Esophagus muscularis mucosa (tissue), 4 donors: ENCODE measurements at regions not wholly inside any gene's neighbourhood (a gene's known extent, or its start where the extent isn't known, plus 50 kb on each side); places are given as distances from the start of the nearest gene placed in this dataset.
"Not testable (repeated sequence)": the region's sequence is repeated elsewhere in the genome, so short reads cannot be mapped to it uniquely, and the experiment has no call there.

Experiments used
- DNase-seq: peaks from one replicate; pipeline ENCODE4 v3.0.0-alpha.2; 2017; ENCODE audit errors: extremely low spot score
- H3K27ac ChIP-seq, 4 donors: fragments of 200-600 bp; sonication (generic); replicated peaks in 1 of 4; 1 replicate in 3 of 4; 2 replicates in 1 of 4; pipeline ENCODE4 v1.5.1; 2016 to 2019; ENCODE audit warnings: mild to moderate bottlenecking in 1 of 4
- H3K27me3 ChIP-seq, 4 donors: fragments of 200-600 bp; sonication (generic); one replicate each; pipeline versions ENCODE4 v1.5.1 to v1.6.0; 2016 to 2019
- H3K36me3 ChIP-seq, 4 donors: fragments of 200-600 bp; sonication (generic); one replicate each; pipeline ENCODE4 v1.5.1; 2016 to 2019
- H3K4me1 ChIP-seq, 4 donors: fragments of 200-600 bp; sonication (generic); one replicate each; pipeline ENCODE4 v1.5.1; 2016 to 2019
- H3K4me3 ChIP-seq, 4 donors: fragments of 200-600 bp; sonication (generic); 1 replicate in 2 of 4; 2 replicates in 2 of 4; pipeline ENCODE4 v1.5.1; 2016 to 2019; ENCODE audit warnings: mild to moderate bottlenecking in 4 of 4, moderate library complexity in 1 of 4
- H3K9me3 ChIP-seq, 4 donors: fragments of 200-600 bp; sonication (generic); 1 replicate in 3 of 4; 2 replicates in 1 of 4; pipeline ENCODE4 v1.5.1; 2016 to 2019
- EP300 ChIP-seq: sonication (generic); formaldehyde crosslinking; IDR thresholded peaks from one replicate; pipeline ENCODE4 v1.6.1; 2017; ENCODE audit warnings: antibody characterized with exemption
- POLR2A ChIP-seq: fragments of 450-650 bp; IDR thresholded peaks from one replicate; pipeline ENCODE4 v1.6.1; 2017; ENCODE audit warnings: antibody characterized with exemption, moderate library complexity, mild to moderate bottlenecking, low read depth
- POLR2AphosphoS5 ChIP-seq, 2 donors: sonication (generic); formaldehyde crosslinking; IDR thresholded peaks; one replicate each; pipeline ENCODE4 v1.6.1; 2017; ENCODE audit warnings: antibody characterized with exemption in 2 of 2
- WGBS: methylation state at CpG from one replicate; pipeline ENCODE4 v1.1.5; 2018; 5-methylcytosine and 5-hydroxymethylcytosine counted together
- intact Hi-C: fragments of 100-400 bp; cut with DNase I; formaldehyde crosslinking; loops from one replicate; pipeline ENCODE4 v1.15.1; 2023
- TF ChIP-seq, protein P1 (sequence below), 3 experiments: fragments of 200-600 bp in 2 of 3; fragments of 450-650 bp in 1 of 3; sonication (generic) in 2 of 3; IDR thresholded peaks; one replicate each; pipeline ENCODE4 v1.5.1; 2017 to 2019; ENCODE audit warnings: antibody characterized with exemption in 3 of 3, mild to moderate bottlenecking in 2 of 3, moderate library complexity in 1 of 3

DNA sequence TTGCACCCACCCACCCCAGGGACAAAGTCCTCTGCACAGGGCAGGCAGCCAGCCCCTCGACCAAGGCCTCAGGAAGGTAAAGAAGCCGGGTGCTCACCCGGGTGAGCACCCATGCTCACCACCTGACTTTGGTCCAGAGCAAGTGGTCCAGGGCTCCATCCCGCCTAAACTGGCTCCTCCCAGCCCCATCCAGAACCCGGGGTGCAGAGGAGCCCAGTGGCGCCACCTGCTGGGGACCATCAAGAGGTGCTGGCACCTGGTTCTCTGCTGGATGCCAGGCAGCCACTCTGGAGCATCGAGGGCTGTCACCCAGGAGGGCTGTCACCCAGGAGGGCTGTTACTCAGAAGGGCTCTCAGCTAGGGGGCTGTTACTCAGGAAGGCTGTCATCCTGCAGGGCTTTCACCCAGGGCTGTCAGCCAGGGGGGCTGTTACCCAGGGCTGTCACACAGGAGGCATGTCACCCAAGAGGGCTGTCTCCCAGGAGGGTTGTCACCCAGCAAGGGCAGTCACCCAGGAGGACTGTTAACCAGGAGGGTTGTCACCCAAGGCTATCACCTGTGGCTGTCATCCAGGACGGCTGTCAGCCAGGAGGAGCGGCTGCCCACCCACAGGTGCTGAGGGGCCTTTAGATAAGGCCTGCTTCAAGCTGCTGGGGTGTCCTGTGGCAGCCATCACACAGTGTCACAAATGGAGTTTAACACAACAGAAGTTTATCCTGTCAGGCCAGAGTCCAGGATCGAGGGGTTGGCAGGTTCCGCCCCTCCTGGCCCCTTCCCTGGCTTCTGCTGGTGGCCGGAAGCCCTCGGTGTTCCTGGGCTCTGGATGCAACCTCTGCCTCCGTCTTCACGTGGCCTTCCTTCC, 98.5 kb downstream of the TNFRSF13B start:
- no peak for TF ChIP-seq POLR2A
- TF ChIP-seq POLR2AphosphoS5 (IDR thresholded peaks at IDR 0.05): no peak
- TF ChIP-seq, protein P1, sequence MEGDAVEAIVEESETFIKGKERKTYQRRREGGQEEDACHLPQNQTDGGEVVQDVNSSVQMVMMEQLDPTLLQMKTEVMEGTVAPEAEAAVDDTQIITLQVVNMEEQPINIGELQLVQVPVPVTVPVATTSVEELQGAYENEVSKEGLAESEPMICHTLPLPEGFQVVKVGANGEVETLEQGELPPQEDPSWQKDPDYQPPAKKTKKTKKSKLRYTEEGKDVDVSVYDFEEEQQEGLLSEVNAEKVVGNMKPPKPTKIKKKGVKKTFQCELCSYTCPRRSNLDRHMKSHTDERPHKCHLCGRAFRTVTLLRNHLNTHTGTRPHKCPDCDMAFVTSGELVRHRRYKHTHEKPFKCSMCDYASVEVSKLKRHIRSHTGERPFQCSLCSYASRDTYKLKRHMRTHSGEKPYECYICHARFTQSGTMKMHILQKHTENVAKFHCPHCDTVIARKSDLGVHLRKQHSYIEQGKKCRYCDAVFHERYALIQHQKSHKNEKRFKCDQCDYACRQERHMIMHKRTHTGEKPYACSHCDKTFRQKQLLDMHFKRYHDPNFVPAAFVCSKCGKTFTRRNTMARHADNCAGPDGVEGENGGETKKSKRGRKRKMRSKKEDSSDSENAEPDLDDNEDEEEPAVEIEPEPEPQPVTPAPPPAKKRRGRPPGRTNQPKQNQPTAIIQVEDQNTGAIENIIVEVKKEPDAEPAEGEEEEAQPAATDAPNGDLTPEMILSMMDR (IDR thresholded peaks at IDR 0.05): peak in 1 of 3 experiments; percentile 30
- TF ChIP-seq EP300: no peak
- H3K4me3 ChIP-seq: no peak overlapping the region
- no peak for DNase-seq
- WGBS: 67% methylated on average over 11 of the region's 15 CpGs
- H3K9me3 ChIP-seq: peaks cover 0 to 7% (median 0%) of the 10 kb centered on the region in 4 donors
- peaks cover 0 to 10% (median 0%) of the 10 kb centered on the region in 4 donors for H3K27me3 ChIP-seq
- no peaks in the 10 kb centered on the region for H3K4me1 ChIP-seq
- no peaks in the 10 kb centered on the region for H3K36me3 ChIP-seq
- intact Hi-C loops: no loop called here
- no peak overlapping the region for H3K27ac ChIP-seq

DNA sequence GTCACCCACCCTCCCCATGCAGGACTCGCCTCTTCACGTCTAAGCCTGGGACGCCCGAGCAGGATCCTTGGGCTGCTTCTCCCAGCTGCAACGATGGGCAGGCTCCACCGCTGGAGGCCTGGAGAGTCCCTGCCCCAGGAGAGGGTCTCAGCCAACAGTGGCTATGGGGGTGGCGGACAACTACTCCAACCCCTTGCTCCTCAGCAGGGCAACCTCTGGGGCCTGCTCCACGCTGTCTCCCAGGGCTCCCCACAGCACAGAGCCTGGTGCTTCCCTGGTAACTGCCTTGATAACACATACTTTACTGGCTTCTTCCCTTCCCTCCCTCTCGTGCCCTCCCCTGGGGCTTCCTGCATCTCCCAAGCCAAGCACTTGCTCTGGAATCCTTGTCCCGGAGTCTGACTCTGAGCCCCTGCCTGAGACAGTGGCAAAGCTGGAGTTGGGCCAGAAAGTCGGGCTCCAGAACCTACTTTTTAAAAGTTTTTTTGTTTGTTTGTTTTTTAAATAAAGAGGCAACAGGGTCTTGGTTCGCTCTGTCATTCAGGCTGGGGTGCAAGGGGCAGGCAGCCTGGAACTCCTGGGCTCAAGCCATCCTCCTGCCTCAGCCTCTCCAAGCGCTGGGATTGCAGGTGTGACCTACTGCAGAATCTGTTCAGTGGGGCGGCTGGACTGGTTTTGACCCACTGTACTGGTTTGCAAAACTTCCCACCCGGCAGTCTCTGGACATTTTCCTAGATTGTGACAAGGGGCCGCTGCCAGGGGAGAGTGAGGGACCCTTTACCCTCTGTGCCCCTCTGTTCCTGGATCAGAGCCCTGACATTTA, 99.4 kb downstream of the TNFRSF13B start:
- Histone ChIP-seq H3K9me3 (peaks cover 0 to 4% (median 0%) of the 10 kb centered on the region in 4 donors), H3K36me3 (no peaks in the 10 kb centered on the region), H3K4me3 (no peak overlapping the region), H3K27me3 (peaks cover 0 to 10% (median 0%) of the 10 kb centered on the region in 4 donors), H3K27ac (no peak overlapping the region), H3K4me1 (no peaks in the 10 kb centered on the region)
- WGBS: 83% methylated on average over 15 of the region's 16 CpGs
- no peak for DNase-seq
- intact Hi-C loops: no loop called here
- TF ChIP-seq, protein P1 (IDR thresholded peaks at IDR 0.05): no peak
- TF ChIP-seq POLR2A (no peak), EP300 (no peak), POLR2AphosphoS5 (IDR thresholded peaks at IDR 0.05) (no peak)

DNA sequence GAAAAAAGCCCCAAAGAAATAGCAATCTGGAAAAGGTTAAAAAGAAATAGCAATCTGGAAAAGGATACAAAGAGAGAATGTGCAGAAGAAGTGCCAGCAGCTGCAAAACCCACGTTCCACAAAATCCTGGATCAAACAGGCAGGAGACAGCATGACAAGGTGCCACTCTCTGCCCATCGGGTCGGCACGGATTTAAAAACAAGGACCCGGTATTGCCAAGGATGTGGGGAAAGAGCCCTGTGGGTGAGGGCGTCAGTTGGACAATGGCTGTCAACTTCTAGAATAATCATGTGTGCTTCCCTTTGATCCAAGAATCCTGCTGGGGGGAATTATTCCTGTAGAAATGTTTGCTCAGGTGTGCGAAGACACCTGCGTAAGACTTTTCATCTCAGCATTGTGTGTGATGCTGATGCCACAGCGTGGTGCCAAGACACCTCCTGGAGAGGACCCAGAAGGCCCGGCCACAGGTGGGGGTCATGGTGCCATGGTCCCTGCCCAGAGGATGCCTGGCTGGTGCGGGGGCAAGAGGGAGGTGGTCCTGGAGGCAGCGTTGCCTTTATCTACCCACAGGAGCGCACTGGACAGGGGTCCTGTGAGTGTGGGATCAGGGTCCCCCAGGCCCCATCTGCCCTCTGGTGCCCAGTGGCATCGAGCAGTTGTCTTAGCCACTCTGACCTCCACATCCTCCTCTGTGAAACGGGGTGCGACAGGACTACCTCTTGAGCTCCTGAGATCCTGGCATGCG, 100.3 kb downstream of the TNFRSF13B start:
- H3K27ac ChIP-seq, H3K36me3 ChIP-seq, DNase-seq, H3K9me3 ChIP-seq, H3K4me3 ChIP-seq, H3K4me1 ChIP-seq, intact Hi-C loops: not testable (repeated sequence)
- WGBS: 85% methylated on average over 16 of the region's 17 CpGs
- peaks cover 0 to 10% (median 0%) of the 10 kb centered on the region in 4 donors for H3K27me3 ChIP-seq

DNA sequence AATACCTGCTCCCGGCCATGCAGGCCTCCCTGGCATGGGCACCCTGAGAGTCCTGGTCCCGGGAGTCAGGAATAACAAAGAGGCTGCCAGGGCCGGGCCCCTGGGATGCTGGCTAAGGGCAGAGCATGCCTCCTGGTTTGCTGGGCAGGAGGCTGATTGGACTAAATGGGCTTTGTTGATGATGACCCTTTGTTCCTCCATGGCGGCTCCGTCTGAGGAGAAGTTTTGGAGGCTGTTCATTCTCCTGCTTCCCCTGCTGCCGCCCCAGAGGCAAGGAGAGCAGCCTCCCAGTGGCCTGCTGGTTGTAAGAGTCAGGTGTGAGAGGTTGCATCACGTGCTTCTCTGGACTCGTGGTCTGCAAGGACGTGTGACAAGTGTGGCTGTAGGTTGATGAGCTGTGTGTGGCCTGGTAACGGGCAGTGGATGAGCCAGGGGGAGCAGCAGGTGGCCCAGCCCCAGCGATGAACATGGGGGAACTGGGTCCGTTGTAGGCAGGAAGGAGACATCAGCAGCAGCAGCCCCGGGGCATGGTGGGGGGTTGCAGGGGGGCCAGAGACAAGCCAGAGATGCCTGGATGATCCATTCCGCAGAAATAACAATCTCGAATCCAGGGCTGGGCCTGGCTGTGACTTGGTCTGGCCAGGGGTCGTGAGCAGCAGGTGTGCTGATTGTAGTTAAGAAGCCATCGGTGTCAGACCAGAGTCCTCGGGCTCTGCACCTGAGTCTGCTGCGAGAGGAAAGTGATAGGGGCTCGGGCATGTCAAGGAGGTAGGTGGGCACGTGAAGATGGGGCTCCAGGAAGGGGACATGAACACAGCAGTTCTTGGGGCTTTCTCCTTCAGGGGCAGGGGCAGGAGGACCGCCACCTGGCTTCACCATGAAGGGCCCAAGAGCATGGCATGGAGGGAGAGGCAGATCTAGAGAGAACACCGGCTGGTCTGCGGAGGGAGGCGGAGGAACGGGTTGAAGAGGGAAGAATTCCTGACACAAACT, 101.4 kb downstream of the TNFRSF13B start:
- no peak for DNase-seq
- peaks cover 0 to 10% (median 0%) of the 10 kb centered on the region in 4 donors for H3K27me3 ChIP-seq
- H3K9me3 ChIP-seq: no peaks in the 10 kb centered on the region
- WGBS: 85% methylated on average over 20 of the region's 26 CpGs
- TF ChIP-seq, protein P1 (IDR thresholded peaks at IDR 0.05): no peak
- no peak for TF ChIP-seq POLR2A
- no peak for TF ChIP-seq EP300
- TF ChIP-seq POLR2AphosphoS5 (IDR thresholded peaks at IDR 0.05): no peak
- H3K27ac ChIP-seq: no peak overlapping the region
- no peak overlapping the region for H3K4me3 ChIP-seq
- no peaks in the 10 kb centered on the region for H3K36me3 ChIP-seq
- no peaks in the 10 kb centered on the region for H3K4me1 ChIP-seq
- intact Hi-C loops: no loop called here

DNA sequence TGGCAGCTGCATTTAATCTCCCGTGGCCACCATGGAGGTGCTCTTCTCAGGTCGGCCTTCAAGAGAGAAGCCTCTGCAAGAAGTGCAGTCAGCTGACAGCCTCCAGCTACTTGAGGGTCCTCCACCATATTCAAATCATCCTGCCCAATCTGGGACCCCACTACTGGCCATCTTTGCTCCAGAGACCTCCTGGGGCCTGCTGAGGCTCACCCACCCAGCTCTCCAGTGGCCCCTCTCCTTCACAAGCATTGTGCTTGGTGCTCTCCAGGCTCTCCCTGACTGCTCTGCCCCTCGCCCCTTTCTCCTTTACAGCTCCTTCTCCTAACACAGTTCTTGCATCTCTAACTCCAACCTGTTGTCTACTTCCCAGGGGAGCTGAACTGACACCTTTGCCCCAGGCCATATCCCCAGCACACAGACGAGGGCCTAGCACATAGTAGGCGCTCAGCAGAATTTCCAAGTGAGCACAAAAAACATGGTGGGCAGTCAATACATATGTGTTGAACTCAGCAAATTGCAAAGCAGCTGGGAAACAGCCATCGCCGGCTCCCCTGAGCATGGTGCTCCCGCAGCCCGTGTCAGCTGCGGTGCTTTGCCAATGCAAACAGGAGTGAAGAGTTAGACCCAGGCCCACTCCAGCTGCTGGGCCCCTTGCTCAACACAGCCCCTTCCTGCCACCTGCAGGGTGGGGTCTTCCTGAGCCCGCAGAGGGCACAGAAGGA, 102.2 kb downstream of the TNFRSF13B start:
- H3K27me3 ChIP-seq: peaks cover 0 to 10% (median 0%) of the 10 kb centered on the region in 4 donors
- H3K4me3 ChIP-seq, H3K36me3 ChIP-seq, DNase-seq, H3K9me3 ChIP-seq, H3K4me1 ChIP-seq, intact Hi-C loops, H3K27ac ChIP-seq: not testable (repeated sequence)
- WGBS: 82% methylated on average over 7 of the region's 11 CpGs

DNA sequence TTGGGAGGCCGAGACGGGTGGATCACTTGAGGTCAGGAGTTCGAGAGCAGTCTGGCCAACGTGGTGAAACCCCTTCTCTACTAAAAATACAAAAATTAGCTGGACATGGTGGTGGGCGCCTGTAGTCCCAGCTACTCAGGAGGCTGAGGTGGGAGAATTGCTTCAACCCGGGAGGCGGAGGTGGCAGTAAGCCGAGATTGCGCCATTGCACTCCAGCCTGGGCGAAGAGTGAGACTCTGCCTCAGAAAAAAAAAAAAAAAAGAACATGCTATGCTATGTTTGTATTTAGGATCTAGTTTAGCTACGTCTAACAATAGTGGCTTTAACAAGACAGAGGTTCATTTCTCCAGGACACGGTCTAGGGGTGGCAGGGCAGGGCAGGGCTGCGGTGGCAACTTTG, 103.3 kb downstream of the TNFRSF13B start:
- DNase-seq, H3K9me3 ChIP-seq, intact Hi-C loops, H3K4me3 ChIP-seq, H3K27me3 ChIP-seq, H3K27ac ChIP-seq, H3K36me3 ChIP-seq, H3K4me1 ChIP-seq: not testable (repeated sequence)
- WGBS: 94% methylated on average over 13 of the region's 13 CpGs

DNA sequence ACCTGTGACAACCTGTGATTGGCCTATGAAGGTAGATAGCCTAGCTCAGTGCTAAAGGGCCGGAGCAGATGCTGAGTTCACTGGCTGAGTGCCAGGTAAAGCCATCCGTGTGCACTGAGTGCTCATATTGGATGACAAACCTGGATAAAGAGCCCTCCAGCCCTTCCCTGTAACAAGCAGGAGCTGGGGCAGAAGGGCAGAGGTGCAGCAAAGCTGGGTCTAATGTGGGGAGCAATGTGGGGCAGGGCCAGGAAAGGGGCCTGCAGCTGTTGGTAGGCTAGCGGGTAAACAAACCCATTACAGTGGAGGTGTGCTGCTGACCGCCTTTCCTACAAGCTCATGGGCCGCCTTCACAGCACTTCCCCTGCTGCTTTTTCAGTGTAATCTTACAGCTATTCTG, 104.4 kb downstream of the TNFRSF13B start:
- H3K27me3 ChIP-seq: not testable (repeated sequence)

More for the DNA sequence above, 104.4 kb downstream of the TNFRSF13B start:
- H3K4me1 ChIP-seq, H3K27ac ChIP-seq, H3K4me3 ChIP-seq, intact Hi-C loops, H3K9me3 ChIP-seq, DNase-seq, H3K36me3 ChIP-seq: not testable (repeated sequence)
- WGBS: 86% methylated on average over 1 of the region's 5 CpGs
